Nephron (organoid): ENCODE measurements at regions not wholly inside any gene's neighbourhood (a gene's known extent, or its start where the extent isn't known, plus 50 kb on each side); places are given as distances from the start of the nearest gene placed in this dataset.

Experiments used
- H3K27ac Mint-ChIP-seq, 3 experiments: 2 replicates each; pipeline ENCODE4 v1.8.0; 2020; ENCODE audit warnings: mixed read lengths in 3 of 3, mild to moderate bottlenecking in 2 of 3, moderate library complexity in 1 of 3
- H3K27me3 Mint-ChIP-seq: 2 replicates; pipeline ENCODE4 v1.8.0; 2021; ENCODE audit warnings: low read depth, mild to moderate bottlenecking, moderate library complexity, mixed read lengths
- H3K36me3 Mint-ChIP-seq: 2 replicates; pipeline ENCODE4 v1.8.0; 2020; ENCODE audit warnings: low read depth, mixed read lengths
- H3K4me1 Mint-ChIP-seq: 2 replicates; pipeline ENCODE4 v1.8.0; 2020; ENCODE audit warnings: mixed read lengths
- H3K4me3 Mint-ChIP-seq, 3 experiments: 2 replicates each; pipeline ENCODE4 v1.8.0; 2020; ENCODE audit warnings: mild to moderate bottlenecking in 3 of 3, mixed read lengths in 3 of 3, moderate library complexity in 2 of 3
- H3K9me3 Mint-ChIP-seq: 2 replicates; pipeline ENCODE4 v1.8.0; 2020; ENCODE audit warnings: mixed read lengths
- TF ChIP-seq, protein P1 (sequence below), 3 experiments: fragments of 200-600 bp; sonication (generic); IDR thresholded peaks; one replicate each; pipeline ENCODE4 v1.5.0; 2021; ENCODE audit warnings: antibody characterized with exemption in 3 of 3; ENCODE audit not compliant: unreplicated experiment in 3 of 3

DNA sequence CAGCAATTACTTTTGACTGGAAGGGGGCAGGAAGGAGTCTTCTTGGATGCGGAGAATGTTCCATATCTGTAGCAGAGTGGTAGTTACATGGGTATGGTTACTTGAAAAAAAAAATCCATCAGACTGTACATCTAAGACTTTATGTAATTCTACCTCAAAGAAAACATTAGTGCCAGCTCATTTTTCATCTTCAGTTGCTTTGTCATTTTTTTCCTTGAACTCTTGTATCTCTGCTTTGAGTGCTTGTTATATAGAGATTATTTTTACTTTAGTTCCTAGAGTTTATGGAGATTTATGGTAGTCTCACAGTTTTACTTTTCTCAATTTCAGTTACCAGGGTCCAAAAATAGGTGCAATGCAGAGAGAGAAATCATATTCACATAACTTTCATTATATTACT, 60.0 kb upstream of the ITSN2 start:
- no peaks in the 10 kb centered on the region for H3K36me3 Mint-ChIP-seq
- peaks cover 14% of the 10 kb centered on the region for H3K9me3 Mint-ChIP-seq
- H3K4me1 Mint-ChIP-seq, result no peaks in the 10 kb centered on the region
- no peak overlapping the region for H3K4me3 Mint-ChIP-seq
- TF ChIP-seq, protein P1, sequence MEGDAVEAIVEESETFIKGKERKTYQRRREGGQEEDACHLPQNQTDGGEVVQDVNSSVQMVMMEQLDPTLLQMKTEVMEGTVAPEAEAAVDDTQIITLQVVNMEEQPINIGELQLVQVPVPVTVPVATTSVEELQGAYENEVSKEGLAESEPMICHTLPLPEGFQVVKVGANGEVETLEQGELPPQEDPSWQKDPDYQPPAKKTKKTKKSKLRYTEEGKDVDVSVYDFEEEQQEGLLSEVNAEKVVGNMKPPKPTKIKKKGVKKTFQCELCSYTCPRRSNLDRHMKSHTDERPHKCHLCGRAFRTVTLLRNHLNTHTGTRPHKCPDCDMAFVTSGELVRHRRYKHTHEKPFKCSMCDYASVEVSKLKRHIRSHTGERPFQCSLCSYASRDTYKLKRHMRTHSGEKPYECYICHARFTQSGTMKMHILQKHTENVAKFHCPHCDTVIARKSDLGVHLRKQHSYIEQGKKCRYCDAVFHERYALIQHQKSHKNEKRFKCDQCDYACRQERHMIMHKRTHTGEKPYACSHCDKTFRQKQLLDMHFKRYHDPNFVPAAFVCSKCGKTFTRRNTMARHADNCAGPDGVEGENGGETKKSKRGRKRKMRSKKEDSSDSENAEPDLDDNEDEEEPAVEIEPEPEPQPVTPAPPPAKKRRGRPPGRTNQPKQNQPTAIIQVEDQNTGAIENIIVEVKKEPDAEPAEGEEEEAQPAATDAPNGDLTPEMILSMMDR (IDR thresholded peaks at IDR 0.05; ENCODE audit: unreplicated experiment in 3 of 3), result no peak
- H3K27me3 Mint-ChIP-seq, result no peaks in the 10 kb centered on the region
- H3K27ac Mint-ChIP-seq, result no peak overlapping the region

DNA sequence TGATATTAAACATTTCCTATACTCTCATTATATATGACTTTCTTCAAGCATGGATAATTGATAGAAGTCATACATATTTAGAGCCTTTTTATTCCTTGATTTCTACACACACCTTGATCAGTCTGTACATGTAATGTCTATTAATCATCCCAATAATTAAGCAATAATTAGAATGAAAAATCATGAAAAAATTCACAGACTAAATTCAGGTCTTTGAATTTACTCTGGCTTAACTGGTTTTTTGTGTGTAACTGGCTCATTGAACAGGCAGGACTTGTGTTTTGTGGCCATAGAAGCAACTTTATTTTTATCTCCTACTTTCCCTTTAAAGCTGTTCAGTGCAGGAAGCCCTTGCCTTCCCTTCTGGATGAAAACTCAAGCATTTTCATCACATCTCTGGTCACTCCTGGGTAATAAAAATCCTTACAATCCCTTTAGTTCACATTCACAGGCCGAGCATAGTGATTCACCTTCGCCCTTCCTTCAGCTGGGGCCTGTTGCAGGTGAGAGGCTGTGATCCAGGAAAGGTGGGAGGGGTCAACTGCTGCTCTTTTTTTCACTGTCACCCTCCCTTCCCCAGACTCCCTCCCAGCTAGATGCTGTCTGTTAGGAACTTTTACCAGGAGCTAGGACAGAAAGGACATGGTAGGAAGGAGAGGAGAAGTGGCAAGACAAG, 58.0 kb upstream of the ITSN2 start:
- Mint-ChIP-seq H3K4me1 (no peaks in the 10 kb centered on the region), H3K36me3 (no peaks in the 10 kb centered on the region), H3K27ac (no peak overlapping the region), H3K9me3 (peaks cover 12% of the 10 kb centered on the region), H3K4me3 (no peak overlapping the region), H3K27me3 (no peaks in the 10 kb centered on the region)
- TF ChIP-seq, protein P1 (IDR thresholded peaks at IDR 0.05; ENCODE audit: unreplicated experiment in 3 of 3), result no peak

DNA sequence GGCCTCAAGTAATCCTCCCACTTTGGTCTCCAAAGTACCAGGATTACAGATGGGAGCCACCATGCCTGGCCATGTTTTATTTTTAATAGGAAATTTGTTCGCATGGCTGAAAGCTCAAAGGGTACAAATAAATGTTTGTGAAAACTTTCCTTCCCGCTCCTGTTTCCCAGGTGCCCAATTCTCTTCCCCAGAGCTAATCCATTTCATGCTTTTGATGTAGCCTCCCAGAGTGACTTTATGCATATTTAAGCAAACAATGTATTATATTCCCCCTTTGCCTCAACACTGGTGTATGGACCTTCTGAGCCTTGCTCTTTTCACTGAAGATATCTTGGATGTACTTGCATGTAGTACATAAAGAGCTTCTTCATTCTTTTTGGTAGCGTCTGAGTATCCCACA, 52.5 kb upstream of the ITSN2 start:
- Mint-ChIP-seq H3K4me1 (peaks cover 32% of the 10 kb centered on the region), H3K9me3 (no peaks in the 10 kb centered on the region), H3K27me3 (no peaks in the 10 kb centered on the region), H3K27ac (no peak overlapping the region), H3K36me3 (no peaks in the 10 kb centered on the region), H3K4me3 (no peak overlapping the region)
- TF ChIP-seq, protein P1 (IDR thresholded peaks at IDR 0.05; ENCODE audit: unreplicated experiment in 3 of 3), result no peak

DNA sequence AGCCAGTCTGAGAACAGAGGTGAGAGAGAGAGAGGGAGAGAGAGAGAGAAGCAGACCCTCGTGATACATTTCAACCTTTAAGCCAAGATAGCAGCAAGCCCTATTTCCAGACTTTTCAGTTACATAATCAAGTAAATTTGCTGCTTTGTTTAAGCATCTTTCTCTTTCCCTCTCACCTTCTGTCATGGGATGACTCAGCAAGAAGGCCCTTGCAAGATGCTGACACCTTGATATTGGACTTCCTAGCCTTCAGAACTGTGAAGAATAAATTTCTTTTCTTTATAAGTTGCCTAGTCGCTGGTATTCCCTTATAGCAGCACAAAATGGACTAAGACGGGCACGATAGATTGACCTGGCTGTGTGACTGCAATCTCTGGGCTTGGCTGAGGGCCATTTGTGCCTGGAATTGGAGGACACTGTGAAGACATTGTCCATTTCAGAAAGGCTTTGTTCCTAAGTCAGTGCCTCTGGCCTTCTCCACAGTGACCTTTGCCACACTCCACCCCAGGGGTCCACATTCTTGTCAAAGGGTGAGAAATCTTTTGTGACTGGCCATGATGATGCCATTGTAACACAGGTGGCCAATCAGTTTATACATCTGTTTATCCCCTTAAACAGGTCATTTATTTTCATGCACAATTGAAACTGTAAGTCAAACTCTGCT, 51.3 kb upstream of the ITSN2 start:
- Mint-ChIP-seq H3K4me1 (peaks cover 38% of the 10 kb centered on the region), H3K27me3 (peaks cover 3% of the 10 kb centered on the region), H3K27ac (peak overlapping the region; percentile 28 to 66 (median 63)), H3K4me3 (no peak overlapping the region), H3K36me3 (no peaks in the 10 kb centered on the region), H3K9me3 (no peaks in the 10 kb centered on the region)
- TF ChIP-seq, protein P1 (IDR thresholded peaks at IDR 0.05; ENCODE audit: unreplicated experiment in 3 of 3), result no peak

DNA sequence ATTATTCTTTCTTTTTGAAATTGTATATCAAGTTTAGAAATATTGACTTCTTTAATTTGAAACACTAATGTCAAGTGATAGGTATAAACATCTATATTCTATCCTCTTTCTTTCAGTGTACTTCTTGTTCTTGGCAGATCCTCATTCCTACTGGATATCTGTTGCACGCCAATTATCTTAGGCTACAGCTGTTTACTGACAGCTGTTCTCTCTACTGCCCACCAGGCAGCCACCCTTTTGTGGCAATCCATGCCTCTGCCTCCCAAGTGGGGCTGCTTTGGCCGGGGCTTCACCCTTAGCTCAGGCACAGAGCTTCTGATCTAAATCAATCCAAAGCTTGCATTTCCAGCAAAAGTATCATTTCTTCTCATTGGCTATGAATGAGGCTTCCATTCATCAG, 50.6 kb upstream of the ITSN2 start:
- TF ChIP-seq, protein P1 (IDR thresholded peaks at IDR 0.05; ENCODE audit: unreplicated experiment in 3 of 3), result no peak
- H3K4me1 Mint-ChIP-seq, result peaks cover 38% of the 10 kb centered on the region
- H3K4me3 Mint-ChIP-seq, result no peak overlapping the region
- H3K36me3 Mint-ChIP-seq, result no peaks in the 10 kb centered on the region
- peak overlapping the region; percentile 9 to 66 (median 28) for H3K27ac Mint-ChIP-seq
- no peaks in the 10 kb centered on the region for H3K9me3 Mint-ChIP-seq
- H3K27me3 Mint-ChIP-seq, result peaks cover 3% of the 10 kb centered on the region
